HG02943 (cell line): ENCODE measurements at regions not wholly inside any gene's neighbourhood (a gene's known extent, or its start where the extent isn't known, plus 50 kb on each side); places are given as distances from the start of the nearest gene placed in this dataset.
"Not testable (repeated sequence)": the region's sequence is repeated elsewhere in the genome, so short reads cannot be mapped to it uniquely, and the experiment has no call there.

Source experiments
- ATAC-seq: cut with Tn5 transposase; IDR thresholded peaks from one replicate; pipeline ENCODE4 v1.9.1; 2021; ENCODE audit warnings: mild to moderate bottlenecking, low read depth, moderate library complexity; ENCODE audit not compliant: unreplicated experiment

GRCh38 chr7:123327661-123328060 is 127.9 kb upstream of the SLC13A1 start:
- no peak for ATAC-seq

- no peak for ATAC-seq
Observed at GRCh38 chr7:123324283-123324682, 124.5 kb upstream of the SLC13A1 start.

DNA sequence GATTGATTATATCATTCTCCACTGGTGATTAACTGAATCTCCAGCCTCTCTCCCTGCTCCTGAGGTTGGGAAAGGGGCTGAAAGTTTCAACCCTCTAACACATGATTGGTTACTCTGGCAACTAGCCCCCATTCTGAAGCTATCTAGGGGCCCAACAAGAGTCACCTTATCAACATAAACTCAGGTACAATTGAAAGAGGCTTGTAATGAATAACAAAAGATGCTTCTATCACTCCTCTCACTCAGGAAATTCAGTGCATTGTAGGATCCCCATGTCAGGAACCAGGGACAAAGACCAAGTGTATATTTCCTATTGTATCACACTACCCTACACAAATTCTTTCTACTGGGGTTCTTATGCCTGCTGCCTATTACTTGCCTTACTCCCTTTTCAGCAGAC is 123.9 kb upstream of the SLC13A1 start:
- ATAC-seq = no peak

DNA sequence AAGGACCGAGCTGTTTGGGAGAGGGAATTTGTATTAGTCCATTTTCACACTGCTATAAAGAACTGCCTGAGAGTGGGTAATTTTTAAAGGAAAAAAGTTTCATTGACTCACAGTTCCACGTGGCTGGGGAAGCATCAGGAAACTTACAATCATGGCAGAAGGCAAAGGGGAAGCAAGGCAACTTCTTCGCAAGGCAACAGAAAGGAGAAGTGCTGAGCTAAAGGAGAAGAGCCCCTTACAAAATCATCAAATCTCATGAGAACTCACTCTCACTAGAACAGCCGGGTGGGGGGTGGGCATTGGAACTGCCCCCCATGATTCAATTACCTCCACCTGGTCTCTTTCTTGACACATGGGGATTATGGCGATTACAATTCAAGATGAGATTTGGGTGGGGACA is 121.8 kb upstream of the SLC13A1 start:
- ATAC-seq = not testable (repeated sequence)

- no peak for ATAC-seq
Observed at GRCh38 chr7:123319911-123320310, 120.1 kb upstream of the SLC13A1 start.

DNA sequence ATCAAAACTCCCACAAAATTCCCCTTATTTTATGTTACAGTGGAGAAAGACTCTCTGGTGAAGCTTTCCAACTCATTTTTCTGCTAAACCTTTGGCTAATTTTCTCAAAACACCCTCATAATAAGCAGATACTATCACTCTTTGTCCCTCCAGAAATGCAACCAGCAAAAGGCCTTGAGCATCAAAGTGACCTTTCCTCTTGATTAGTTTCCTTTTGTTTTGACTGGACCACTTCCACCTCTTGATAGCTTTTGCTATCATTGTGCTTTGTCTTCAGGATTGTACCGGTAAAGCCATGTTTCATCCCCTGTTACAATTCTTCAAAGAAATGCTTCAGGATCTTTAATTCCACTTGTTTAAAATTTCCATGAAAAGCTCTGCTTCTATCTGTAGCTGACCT is 115.1 kb upstream of the SLC13A1 start:
- ATAC-seq = no peak

DNA sequence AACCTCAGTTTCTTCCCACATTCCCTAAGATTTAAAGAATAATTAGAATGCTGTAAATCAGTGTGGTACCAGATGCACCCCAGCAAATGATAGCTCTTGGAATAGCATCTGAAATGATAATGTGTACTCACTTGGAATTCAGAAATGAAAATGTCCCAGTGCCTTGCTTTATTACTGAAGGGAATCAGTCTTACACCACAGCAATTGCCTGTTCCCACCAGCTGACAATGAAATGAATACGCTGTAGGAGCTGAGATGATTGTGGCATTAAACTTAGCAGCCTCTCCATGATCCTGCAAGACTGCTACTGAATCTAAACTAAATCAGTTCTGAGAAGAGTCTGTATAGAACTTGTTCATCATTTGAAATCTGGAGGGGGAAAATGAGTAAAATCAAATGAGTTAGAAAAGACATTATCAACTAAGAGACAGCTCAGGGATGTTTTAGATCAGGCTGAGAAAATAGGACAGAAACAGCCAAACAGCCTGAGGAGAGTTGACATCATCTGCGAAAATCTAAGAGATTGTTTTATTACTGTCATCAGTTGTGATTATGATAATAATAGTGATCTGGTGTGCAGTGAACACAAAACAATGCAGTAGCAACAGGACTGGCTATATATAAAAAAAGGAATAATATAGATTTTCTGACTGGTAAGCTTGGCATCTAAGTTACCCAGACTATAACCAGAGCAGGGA is 108.6 kb upstream of the SLC13A1 start:
- no peak for ATAC-seq

DNA sequence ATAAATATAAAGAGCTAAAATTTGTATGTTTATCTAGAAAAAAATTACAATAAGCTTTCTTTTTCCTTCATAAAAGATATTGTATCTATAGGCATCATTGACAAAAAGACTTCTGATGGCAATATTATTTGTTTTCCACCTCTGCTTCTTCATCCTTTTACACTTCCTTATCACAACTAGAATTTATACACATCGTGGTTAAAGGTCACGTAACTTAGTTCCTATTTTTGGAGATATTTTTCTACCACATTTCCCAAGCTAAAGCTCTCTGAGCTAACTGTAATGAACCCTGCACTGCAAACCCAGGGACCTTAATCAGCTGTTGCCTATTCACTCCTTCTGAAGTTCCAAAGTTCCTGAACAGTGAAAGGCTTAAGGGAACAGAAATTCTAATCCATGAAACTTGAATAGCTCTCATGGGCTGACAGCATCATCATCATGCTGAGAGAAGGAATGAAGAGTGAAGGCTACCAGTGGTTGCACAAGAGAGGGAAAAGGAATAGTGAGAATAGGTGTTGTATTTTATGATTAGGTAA is 106.1 kb upstream of the SLC13A1 start:
- ATAC-seq = no peak

DNA sequence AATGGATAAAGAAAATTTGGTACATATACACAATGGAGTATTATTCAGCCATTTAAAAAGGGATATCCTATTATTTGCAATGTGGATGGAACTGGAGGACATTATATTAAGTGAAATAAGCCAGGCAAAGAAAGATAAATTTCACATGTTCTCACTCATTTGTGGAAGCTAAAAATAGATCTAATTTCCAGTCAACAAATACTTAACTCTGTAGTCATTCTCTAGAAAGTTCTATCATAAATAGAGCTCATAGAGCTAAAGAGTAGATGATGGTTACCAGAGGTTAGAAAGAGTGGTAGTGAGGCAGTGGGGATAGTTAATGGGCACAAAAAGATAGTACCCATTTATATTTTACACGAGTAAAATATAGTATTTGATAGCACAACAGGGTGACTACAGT is 104.2 kb upstream of the SLC13A1 start:
- no peak for ATAC-seq

DNA sequence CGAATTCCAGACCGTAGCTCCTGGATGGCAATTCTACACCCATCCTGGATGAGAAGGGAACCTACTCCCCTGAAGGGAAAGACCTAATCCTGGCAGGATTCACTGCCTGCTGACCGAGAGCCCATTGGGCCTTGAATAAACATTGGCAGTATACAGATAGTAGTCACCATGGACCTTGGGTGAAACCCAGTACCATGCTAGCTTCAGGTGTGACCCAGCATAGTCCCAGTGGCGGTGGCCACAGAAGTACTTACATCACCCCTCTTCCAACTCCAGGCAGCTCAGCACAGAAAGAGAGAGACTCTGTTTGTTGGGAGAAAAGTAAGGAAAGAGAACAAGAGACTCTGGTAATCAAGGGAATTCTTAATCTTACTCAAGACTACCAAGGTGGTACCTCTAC is 97.2 kb upstream of the SLC13A1 start:
- no peak for ATAC-seq

GRCh38 chr7:123293710-123294109 is 93.9 kb upstream of the SLC13A1 start:
- no peak for ATAC-seq

DNA sequence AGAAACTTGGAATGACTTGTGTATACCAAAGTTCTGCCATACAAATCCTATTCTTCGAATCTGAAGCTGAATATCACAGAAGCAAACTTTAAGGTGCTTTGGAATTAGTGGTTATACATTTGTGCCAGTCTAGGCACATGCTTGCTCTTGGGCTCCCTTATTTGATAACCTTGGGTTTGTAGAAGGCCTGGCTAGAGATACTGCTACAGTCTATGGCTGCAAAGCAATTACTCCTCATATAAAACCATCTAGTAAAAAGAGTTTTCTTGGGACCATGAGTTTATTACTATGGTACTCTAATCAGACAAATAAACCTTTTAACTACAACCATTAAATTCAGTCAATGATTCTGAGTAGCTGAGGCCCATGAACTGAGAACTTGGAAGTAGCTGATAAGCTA is 92.5 kb upstream of the SLC13A1 start:
- ATAC-seq = no peak

DNA sequence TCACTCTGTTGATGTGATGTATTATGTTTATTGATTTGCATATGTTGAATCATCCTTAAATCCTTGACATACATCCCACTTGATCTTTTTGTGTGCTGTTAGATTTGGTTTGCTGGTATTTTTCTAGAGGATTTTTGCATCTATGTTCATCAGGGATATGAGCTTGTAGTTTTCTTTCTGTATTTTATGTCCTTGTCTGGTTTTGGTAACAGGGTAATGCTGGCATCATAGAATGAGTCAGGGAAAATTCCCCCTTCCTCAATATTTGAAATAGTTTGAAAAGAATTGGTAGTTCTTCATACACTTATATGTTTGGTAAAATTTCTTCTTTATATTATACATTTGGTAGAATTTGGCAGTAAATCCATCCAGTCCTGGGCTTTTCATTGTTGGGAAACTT is 89.4 kb upstream of the SLC13A1 start:
- no peak for ATAC-seq

DNA sequence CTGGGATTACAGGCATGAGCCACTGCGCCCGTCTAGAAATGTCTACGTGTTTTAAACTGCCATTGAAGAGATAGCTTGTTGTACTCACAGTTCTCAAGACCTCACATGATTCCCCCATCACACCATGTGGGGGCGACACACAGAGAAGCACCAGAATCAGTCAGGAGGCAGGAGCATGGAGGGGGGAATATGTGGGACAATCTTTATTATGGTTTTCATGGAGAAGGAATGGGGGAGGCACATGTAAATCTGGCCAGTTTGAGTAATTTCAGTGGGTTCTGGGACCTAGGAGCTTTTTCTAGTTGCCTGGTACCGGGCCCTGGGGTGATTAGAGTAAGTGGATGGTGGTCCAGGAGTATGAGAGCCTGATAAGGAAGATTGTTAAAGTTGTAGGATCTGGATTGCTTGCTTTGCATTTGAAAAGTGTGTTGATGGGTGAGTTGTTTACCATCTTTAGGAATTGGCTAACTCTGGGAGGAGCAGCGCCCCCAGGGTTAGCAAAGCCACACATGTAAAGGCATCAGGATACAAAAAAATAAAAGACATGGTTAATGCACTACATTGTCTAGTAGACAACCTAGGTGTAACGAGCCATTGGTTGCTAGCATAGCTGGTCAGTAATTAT is 85.4 kb upstream of the SLC13A1 start:
- ATAC-seq = no peak

GRCh38 chr7:123283373-123283772 is 83.6 kb upstream of the SLC13A1 start:
- no peak for ATAC-seq

- ATAC-seq = no peak
Observed at GRCh38 chr7:123282181-123282580, 82.4 kb upstream of the SLC13A1 start.

- ATAC-seq = no peak
Observed at GRCh38 chr7:123279949-123280348, 80.2 kb upstream of the SLC13A1 start.

- no peak for ATAC-seq
Observed at GRCh38 chr7:123275036-123275753, 75.4 kb upstream of the SLC13A1 start.

- no peak for ATAC-seq
Observed at GRCh38 chr7:123273185-123273584, 73.4 kb upstream of the SLC13A1 start.

DNA sequence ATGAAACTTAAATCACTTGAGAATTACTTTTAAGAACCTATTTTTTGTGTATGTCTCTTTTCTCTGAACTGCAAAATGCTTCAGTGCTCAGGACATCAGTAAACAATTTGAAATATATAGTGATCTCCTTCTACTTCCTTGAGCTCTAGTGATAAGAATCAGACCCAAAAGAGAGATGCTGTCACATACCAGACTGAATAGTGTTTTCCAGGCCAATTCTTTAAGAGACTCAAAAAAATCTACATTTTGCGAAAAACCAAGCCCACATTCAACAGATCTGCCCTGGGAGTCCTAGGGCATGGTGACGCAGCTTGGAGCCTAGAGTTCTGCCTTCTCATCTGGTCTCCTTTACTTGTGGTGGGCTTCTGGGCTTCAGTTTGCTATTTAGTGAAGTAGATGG is 72.1 kb upstream of the SLC13A1 start:
- no peak for ATAC-seq

DNA sequence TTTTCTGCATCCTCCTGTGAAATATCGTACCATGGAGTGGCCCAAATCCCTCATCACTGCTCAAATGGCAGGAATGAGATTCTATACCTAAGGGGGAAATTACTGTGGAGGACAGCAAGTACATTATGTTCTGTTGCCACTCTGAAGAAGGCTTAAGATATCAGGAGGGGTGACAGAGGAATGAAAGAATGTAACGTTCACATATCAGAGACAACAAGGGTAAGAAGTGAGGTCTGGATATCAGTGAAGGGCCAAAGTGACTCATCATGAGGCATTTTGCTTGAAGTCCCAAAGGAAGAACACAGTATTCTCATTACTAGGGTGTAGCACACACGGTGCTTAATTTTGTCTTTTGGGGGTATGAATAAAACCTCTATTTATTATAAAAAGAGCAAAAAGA is 71.5 kb upstream of the SLC13A1 start:
- ATAC-seq = no peak

DNA sequence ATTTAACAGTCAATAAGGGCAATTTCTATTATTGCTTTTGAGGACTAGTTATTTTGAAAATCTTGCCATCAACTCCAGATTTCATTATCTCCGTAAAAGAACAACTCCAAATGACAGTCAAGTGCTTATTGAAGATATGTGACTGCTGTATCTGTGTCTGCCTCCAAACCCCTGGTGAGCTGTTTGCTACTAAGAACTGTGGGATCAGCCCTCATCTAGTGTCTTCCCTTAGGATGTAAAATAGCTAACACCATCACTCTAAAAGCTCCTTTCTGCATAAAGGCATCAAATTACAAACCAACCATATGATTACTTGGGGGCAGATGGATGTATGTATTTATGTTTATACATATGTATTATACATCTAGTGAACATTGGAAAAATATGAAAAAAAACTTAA is 70.8 kb upstream of the SLC13A1 start:
- no peak for ATAC-seq
